SJCRH30 (cell line): ENCODE measurements at regions not wholly inside any gene's neighbourhood (a gene's known extent, or its start where the extent isn't known, plus 50 kb on each side); places are given as distances from the start of the nearest gene placed in this dataset.
"Not testable (repeated sequence)": the region's sequence is repeated elsewhere in the genome, so short reads cannot be mapped to it uniquely, and the experiment has no call there.

ENCODE experiments used
- DNase-seq, 2 experiments: peaks; one replicate each; pipeline ENCODE4 v3.0.0-alpha.2; 2015 to 2020
- H3K27ac ChIP-seq: fragments of 250-450 bp; sonication (Bioruptor Pico); 2 replicates; pipeline ENCODE4 v1.5.1; 2020; ENCODE audit warnings: mild to moderate bottlenecking, moderate library complexity
- H3K27me3 ChIP-seq: fragments of 250-450 bp; sonication (Bioruptor Pico); 2 replicates; pipeline ENCODE4 v1.5.1; 2020; ENCODE audit warnings: mild to moderate bottlenecking, moderate library complexity
- H3K36me3 ChIP-seq: fragments of 250-450 bp; sonication (Bioruptor Pico); 2 replicates; pipeline ENCODE4 v1.5.1; 2020; ENCODE audit warnings: mild to moderate bottlenecking, moderate library complexity
- H3K4me1 ChIP-seq: fragments of 250-450 bp; sonication (Bioruptor Pico); 2 replicates; pipeline ENCODE4 v1.5.1; 2020; ENCODE audit warnings: mild to moderate bottlenecking, moderate library complexity
- H3K4me3 ChIP-seq: fragments of 250-450 bp; sonication (Bioruptor Pico); 2 replicates; pipeline ENCODE4 v1.5.1; 2020; ENCODE audit warnings: mild to moderate bottlenecking, moderate library complexity
- H3K9me3 ChIP-seq: fragments of 250-450 bp; sonication (Bioruptor Pico); replicated peaks from 2 replicates; pipeline ENCODE4 v1.5.1; 2020; ENCODE audit warnings: mild to moderate bottlenecking, moderate library complexity

DNA sequence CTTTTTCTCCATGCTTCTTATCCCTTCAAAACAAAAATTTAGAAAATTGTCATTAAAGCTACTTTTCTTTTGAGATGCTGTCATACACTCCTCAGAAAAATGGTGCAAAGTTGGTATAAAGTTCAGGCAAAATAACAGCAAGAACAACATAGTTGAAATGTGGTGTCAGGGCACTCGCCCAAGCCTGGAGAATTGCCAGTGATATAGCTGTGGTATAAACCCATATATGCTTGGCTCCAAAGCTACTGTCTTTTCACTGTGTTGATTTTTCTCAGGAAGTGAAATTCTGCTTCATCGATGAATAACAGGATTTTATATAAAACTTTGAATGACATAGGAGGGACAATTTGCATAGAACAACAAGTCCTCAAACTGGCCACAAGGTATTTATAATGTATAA is 2532.9 kb downstream of the PCDH9 start:
- no peak for DNase-seq
- Histone ChIP-seq H3K27ac (no peak overlapping the region), H3K27me3 (no peaks in the 10 kb centered on the region), H3K9me3 (no peaks in the 10 kb centered on the region), H3K4me3 (no peak overlapping the region), H3K4me1 (no peaks in the 10 kb centered on the region), H3K36me3 (no peaks in the 10 kb centered on the region)

DNA sequence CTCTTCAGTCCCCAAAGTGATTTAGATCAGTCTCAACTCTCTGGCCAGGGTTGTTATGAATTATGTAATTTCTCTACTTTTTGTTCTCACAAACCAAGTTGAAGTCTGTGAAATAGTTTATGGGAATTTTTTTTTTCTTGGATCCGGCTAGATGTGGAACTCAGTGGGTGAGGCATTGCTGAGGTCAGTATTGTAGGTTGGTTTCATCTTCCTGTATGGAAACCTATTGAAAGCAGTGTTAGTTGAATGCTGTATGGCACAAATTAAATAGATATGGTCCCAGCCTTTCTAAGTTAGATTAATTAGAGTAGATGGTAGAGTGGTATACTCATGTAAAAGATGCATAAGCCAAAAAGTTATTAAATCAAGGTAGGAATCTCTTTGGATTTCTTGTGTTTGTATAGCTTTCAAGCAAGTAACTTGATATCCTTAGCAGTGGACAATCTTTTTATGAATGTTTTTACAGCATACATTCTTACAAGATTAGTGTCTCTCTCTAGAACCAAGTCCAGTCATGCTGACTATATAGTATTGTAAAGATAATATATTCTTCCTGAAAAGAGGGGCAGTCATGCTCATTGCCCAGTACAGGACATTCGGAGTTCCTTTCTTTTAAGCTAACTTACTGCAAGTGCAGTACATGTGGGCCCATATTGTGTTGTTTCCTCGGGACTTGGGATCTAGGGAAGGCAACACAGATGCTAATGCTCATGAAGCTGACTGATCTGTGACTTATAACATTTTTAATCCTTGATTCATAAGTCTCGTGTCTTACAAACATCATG is 2541.1 kb downstream of the PCDH9 start:
- H3K9me3 ChIP-seq = no peaks in the 10 kb centered on the region
- H3K4me1 ChIP-seq = no peaks in the 10 kb centered on the region
- no peak overlapping the region for H3K27ac ChIP-seq
- no peaks in the 10 kb centered on the region for H3K27me3 ChIP-seq
- H3K36me3 ChIP-seq = no peaks in the 10 kb centered on the region
- no peak overlapping the region for H3K4me3 ChIP-seq
- DNase-seq = no peak

DNA sequence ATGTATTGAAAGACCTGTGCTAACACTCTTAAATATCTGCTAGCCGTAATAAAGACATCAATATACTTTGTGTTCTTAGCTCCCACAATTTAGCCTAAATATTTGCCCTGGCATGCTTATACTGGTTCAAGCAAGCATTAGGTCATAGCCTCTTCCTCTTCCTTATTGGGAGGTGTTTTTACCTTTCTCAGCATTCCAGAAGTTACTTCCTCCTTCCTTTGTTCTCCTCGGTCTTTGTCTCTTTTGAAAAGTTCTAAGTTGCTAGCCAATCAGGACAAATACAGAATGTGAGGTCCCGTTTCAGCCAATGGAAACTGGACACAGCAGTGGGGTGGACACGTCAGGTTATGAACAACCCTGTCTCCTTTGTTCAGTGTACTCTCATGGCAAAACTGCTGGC is 2543.6 kb downstream of the PCDH9 start:
- H3K4me1 ChIP-seq, H3K4me3 ChIP-seq, DNase-seq, H3K27me3 ChIP-seq, H3K36me3 ChIP-seq, H3K9me3 ChIP-seq, H3K27ac ChIP-seq: not testable (repeated sequence)

DNA sequence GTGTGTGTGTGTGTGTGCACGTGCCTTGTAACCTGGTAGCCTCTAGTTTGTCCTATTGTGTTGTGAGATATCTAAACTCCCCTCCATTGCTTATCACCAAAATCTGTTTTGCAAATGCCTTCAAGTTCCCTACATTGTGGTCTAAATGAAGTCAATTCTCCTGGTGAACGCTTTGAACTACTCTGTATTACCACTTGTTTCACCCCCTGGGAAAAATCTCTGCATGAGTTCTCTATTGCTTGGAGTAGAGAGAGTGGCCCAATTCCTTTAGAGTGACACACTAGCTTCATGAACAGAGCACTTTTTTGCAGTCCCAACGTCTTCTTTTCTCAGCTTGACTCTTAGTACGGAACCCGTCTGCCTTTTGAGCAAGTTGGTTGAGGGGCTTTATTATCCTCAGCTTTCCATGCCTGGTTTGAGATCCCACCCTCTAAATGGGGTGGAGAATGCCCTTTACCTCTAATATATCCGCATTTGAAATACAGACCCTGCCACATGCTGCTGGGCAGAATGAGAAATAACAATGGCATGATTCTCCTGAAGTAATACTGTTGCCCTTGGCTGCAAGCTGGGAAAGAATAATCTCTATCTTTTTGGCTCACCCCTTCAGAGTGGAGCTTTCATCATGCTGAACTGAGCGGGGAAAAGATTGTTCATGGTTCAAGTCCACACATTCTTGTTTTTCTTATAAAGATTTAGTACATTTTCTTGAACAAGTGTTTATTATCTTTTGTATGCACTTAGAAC is 2545.3 kb downstream of the PCDH9 start:
- H3K36me3 ChIP-seq = no peaks in the 10 kb centered on the region
- H3K4me3 ChIP-seq = no peak overlapping the region
- H3K27me3 ChIP-seq = no peaks in the 10 kb centered on the region
- no peaks in the 10 kb centered on the region for H3K9me3 ChIP-seq
- H3K4me1 ChIP-seq = no peaks in the 10 kb centered on the region
- DNase-seq = no peak
- no peak overlapping the region for H3K27ac ChIP-seq

DNA sequence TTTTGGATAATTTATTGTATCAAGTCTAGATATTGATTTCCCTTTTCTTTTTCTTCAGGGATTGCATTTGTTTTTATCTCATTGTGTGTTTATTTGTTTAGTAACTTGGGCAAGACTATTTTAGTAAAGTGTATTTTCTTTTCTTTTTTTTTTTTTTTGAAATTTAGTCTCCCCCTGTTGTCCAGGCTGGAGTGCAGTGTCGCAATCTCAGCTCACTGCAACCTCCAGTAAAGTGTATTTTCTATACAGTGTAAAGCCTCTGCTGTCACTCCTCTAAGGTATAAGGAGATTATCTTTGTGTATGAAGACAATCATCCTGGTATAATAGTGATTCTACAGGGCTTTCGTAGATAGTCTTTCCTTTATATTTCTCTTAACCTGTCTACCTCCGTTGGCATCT is 2546.0 kb downstream of the PCDH9 start:
- DNase-seq = no peak
- H3K36me3 ChIP-seq = no peaks in the 10 kb centered on the region
- H3K9me3 ChIP-seq = no peaks in the 10 kb centered on the region
- no peaks in the 10 kb centered on the region for H3K27me3 ChIP-seq
- no peaks in the 10 kb centered on the region for H3K4me1 ChIP-seq
- no peak overlapping the region for H3K4me3 ChIP-seq
- H3K27ac ChIP-seq = no peak overlapping the region

DNA sequence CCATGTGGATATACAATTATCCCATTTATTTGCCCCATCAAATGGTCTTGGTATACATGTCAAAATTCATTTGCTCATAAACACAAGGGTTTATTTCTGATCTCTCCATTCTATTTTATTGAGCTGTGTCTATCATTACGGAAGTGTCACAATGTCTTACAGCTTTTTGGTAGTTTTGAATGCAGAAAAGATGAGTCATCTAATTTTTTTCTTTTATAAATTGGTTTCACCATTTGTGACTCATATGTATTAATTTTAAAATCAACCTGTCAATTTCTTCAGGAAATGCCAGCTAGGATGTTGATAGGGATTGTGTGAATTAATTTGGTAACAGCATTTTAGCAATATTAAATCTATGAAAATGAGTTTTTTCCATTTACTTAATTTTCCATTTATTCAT is 2549.4 kb downstream of the PCDH9 start:
- Histone ChIP-seq H3K4me1 (no peaks in the 10 kb centered on the region; the same call in 1 of the 2 replicates), H3K9me3 (no peaks in the 10 kb centered on the region), H3K27ac (no peak overlapping the region), H3K4me3 (no peak overlapping the region), H3K36me3 (no peaks in the 10 kb centered on the region), H3K27me3 (no peaks in the 10 kb centered on the region)
- DNase-seq = no peak

DNA sequence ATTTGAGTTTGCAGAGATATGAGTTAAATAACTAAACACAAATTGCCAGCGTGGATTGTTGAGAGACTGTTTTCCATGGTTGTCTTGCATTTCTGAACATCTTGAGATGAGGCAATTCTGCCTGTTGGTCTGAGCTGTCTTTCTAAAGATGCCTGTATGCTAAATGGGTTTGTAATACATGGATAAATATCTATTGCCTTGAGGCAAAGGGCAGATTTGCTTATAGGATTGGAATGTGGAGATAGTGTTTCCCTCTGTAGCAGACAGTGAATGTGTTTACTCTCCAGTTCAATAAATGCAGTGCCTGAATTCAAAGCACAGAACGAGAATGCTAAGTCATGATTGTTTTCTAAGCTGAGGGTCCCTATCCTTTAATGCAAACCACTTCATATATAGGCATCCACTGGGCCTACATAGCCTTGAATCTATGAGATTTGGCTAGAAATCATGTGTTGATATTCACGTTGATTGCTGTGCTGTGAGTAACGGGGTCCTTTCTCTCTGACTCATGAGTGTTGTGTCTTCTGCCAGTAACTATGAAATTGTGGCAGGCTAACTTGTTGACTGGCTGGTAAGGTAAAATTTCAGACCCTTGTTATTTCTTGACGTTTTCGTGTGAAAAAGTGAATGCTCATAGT is 2554.8 kb downstream of the PCDH9 start:
- H3K9me3 ChIP-seq = no peaks in the 10 kb centered on the region
- H3K4me3 ChIP-seq = no peak overlapping the region
- H3K36me3 ChIP-seq = no peaks in the 10 kb centered on the region
- no peaks in the 10 kb centered on the region for H3K27me3 ChIP-seq
- peaks cover 3% of the 10 kb centered on the region; the same call in 1 of the 2 replicates for H3K4me1 ChIP-seq
- no peak overlapping the region for H3K27ac ChIP-seq
- peak in 1 of 2 experiments; percentile 9 for DNase-seq

DNA sequence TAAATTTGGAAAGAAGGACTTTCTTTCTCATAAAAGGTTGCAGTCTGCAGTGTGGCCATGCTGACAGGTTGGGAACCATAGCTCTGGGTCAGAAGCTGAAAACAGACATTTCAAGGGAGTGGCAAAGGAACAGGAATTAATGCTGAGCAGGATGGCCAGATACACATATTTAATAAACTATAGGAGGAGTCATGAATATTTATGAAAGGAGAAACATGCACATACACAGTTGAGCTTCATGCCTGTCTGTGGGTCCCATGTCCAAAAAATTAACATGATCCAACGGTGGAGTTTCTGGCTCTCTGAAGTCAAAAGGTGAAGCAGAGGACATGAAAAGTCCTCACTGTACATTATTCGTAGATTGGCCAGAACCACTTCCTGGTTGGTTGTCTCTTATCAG is 2556.0 kb downstream of the PCDH9 start:
- H3K9me3 ChIP-seq = no peaks in the 10 kb centered on the region
- H3K36me3 ChIP-seq = no peaks in the 10 kb centered on the region
- no peaks in the 10 kb centered on the region for H3K27me3 ChIP-seq
- H3K27ac ChIP-seq = no peak overlapping the region
- H3K4me3 ChIP-seq = no peak overlapping the region
- peaks cover 3% of the 10 kb centered on the region; the same call in 1 of the 2 replicates for H3K4me1 ChIP-seq
- no peak for DNase-seq

DNA sequence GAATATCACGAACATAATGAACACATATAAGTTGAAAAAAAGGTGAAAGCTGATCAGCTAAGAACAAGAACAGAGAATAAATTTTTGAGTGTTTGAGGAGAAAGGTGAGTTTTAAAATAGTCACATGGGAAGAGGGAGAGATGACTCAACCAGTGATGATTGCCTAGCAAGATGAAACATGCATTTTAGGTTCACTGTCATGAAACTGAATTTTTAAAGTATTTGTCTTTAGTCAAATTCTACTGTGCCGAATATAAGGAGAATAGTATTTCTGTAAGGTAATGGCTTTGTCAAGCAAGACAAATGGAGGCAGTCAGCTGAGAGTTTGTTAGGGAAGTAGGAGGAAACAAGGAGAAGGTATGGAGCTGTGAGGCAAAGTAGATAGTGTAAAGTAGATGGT is 2557.4 kb downstream of the PCDH9 start:
- Histone ChIP-seq H3K4me1 (peaks cover 3% of the 10 kb centered on the region; the same call in 1 of the 2 replicates), H3K27ac (no peak overlapping the region), H3K9me3 (no peaks in the 10 kb centered on the region), H3K36me3 (no peaks in the 10 kb centered on the region), H3K27me3 (no peaks in the 10 kb centered on the region), H3K4me3 (no peak overlapping the region)
- DNase-seq = no peak

DNA sequence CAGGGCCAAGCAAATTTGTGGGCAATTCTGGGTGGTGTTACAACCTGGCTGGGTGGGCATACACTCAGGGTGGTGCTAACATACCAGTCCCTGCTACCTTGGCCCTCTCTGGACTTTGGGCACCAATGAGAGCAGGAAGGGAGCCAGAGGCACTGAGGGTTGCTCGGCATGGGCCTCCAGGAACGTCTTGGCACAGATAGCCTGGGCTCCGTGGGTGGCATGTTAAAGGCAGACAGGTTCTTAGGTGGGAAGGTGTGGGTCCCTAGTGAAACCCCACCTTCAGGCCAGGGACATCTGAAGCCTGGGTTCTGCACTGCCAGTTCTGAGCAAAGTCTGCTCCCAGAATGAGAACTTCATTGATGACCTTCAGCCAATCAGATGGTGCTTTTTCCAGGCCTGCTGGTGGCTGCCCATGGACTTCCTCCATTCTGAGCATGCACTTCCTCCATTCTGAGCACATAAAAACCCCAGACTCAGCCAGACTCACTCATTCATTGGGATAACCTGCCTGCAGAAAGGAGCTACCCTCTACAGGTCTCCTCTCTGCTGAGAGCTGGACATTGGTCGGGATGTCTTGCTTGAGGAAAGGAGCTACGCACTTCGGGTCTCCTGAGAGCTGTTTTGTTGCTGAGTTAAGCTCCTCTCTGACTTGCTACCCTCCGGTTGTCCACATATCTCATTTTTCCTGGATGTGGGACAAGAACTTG is 2567.1 kb downstream of the PCDH9 start:
- no peak for DNase-seq
- H3K27ac ChIP-seq = no peak overlapping the region

DNA sequence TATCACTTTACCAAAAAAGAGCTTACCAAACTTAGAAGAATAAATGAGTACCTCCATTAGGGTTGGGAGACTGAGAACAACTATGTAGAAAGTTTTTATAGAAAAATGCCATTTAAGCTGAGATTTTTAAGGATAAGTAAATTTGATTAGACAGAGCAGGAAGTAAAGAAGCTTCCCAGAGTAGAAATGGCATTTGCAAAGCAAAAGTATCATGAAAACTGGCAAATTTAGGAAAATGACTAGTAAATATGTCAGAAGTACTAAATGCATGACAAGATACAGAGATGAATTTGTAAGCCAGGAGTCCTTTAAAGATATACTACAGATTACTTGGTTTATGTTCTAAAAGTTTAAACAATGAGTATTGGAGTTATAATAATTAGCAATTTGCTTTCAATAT is 2581.8 kb downstream of the PCDH9 start:
- Histone ChIP-seq H3K27me3 (no peaks in the 10 kb centered on the region), H3K4me1 (no peaks in the 10 kb centered on the region), H3K27ac (no peak overlapping the region), H3K4me3 (no peak overlapping the region), H3K9me3 (no peaks in the 10 kb centered on the region), H3K36me3 (no peaks in the 10 kb centered on the region)
- no peak for DNase-seq

More for the DNA sequence above, 2567.1 kb downstream of the PCDH9 start:
- Histone ChIP-seq H3K27me3 (no peaks in the 10 kb centered on the region), H3K4me3 (no peak overlapping the region), H3K9me3 (no peaks in the 10 kb centered on the region), H3K36me3 (no peaks in the 10 kb centered on the region), H3K4me1 (no peaks in the 10 kb centered on the region)

DNA sequence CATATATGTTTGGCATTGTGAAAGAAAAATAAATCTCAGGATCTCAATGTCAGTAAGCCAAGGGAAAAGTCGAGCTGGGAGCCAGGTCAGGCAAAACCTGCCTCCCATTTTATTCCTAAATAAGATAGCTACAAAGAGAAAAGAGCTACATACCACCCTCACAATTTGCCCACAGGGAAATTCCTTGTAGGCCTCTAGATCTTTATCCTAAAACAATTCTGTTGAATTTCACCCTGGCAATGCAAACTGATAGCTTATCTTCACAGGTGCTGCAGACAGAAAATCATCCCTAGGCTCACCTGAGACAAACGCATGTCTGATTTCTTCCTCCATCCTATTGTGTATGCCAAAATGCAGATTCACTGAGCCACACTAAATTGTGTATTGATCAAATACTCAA is 2587.1 kb downstream of the PCDH9 start:
- Histone ChIP-seq H3K36me3 (no peaks in the 10 kb centered on the region), H3K27me3 (no peaks in the 10 kb centered on the region), H3K27ac (no peak overlapping the region), H3K4me3 (no peak overlapping the region), H3K4me1 (no peaks in the 10 kb centered on the region), H3K9me3 (no peaks in the 10 kb centered on the region)
- no peak for DNase-seq

DNA sequence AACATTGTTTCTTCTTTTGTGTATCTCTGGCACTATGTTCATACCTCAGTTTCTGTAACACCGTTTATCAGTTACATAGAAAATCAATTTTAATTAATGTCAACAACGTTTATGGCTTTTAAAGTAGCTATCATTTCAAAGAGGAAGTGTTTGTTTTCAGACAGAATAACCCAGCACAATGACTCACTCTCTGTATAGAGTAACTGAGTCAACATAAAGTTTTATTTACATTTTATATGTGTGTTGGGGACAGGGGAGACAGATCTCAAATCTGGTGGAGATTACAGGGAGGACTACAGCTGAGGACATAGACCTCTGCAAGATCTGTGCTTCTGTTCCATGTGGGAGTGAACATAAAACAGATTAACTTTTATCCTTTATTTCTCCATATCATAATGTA is 2590.1 kb downstream of the PCDH9 start:
- DNase-seq = no peak
- H3K27ac ChIP-seq = no peak overlapping the region
- H3K4me3 ChIP-seq = no peak overlapping the region
- H3K4me1 ChIP-seq = no peaks in the 10 kb centered on the region
- H3K9me3 ChIP-seq = no peaks in the 10 kb centered on the region
- H3K36me3 ChIP-seq = no peaks in the 10 kb centered on the region
- H3K27me3 ChIP-seq = no peaks in the 10 kb centered on the region

DNA sequence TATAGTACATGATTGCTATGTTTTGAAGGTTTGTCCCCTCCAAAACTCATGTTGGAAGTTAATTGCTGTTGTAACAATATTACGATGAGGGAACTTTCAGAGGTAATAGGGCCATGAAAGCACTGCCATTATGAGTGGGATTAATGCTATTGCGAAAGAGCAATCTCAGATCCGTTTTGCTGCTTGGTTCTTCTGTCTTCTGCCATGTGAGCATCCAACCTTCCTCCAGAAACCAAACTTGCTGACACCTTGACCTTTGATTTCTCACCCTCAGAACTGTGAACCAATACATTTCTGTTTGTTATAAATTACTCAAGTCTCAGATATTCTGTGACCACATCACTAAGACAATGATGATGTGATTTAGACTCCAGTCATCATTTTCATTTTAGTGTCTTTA is 2590.9 kb downstream of the PCDH9 start:
- no peaks in the 10 kb centered on the region for H3K4me1 ChIP-seq
- no peak overlapping the region for H3K27ac ChIP-seq
- H3K36me3 ChIP-seq = no peaks in the 10 kb centered on the region
- H3K9me3 ChIP-seq = no peaks in the 10 kb centered on the region
- H3K4me3 ChIP-seq = no peak overlapping the region
- no peaks in the 10 kb centered on the region for H3K27me3 ChIP-seq
- DNase-seq = no peak

DNA sequence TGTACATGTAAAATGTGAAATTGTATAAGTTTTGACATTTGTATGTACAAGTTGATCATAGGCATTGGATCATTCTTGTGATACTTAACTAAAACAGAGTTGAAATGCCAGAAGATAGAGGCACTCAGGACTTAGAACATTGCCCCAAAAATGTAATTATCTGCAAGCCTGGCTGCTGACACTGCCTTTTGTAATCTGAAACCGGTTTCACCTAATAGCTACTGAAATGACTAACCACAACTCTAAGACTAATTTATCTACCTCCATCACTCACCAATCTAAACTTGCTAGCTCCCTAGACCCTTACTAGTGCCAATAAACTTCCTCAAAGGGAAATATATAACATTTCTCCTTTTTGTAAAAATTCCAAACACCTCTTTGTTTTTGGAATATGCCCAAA is 2596.2 kb downstream of the PCDH9 start:
- H3K4me1 ChIP-seq = no peaks in the 10 kb centered on the region
- no peak overlapping the region for H3K4me3 ChIP-seq
- no peaks in the 10 kb centered on the region for H3K36me3 ChIP-seq
- no peaks in the 10 kb centered on the region for H3K9me3 ChIP-seq
- no peak overlapping the region for H3K27ac ChIP-seq
- H3K27me3 ChIP-seq = no peaks in the 10 kb centered on the region
- DNase-seq = peak in 1 of 2 experiments; percentile 11
